MCF 10A (cell line): ENCODE measurements at regions not wholly inside any gene's neighbourhood (a gene's known extent, or its start where the extent isn't known, plus 50 kb on each side); places are given as distances from the start of the nearest gene placed in this dataset.

Experiments used
- BruUV-seq: library from RNA; stranded (reverse); fragments of 400-500 nt; replicated peaks from 2 replicates; lab custom pipeline; 2021; lab: Mats Ljungman, UMichigan
- CTCF ChIA-PET: fragments of 300-600 bp; sonication (Branson Sonifier 250); formaldehyde crosslinking; extraction: SDS; loops from one replicate; lab custom pipeline; 2021; ENCODE audit warnings: antibody characterized with exemption, inconsistent platforms; lab: Yijun Ruan, JAX
- POLR2A ChIA-PET: fragments of 300-600, 350-650 bp; sonication (Branson Sonifier 250); formaldehyde crosslinking; extraction: SDS; loops from one replicate; lab custom pipeline; 2020; ENCODE audit warnings: antibody characterized with exemption, inconsistent platforms; lab: Yijun Ruan, JAX
- DNase-seq: peaks from one replicate; pipeline ENCODE4 v3.0.0-alpha.2; 2018; ENCODE audit not compliant: unreplicated experiment
- H3K27ac Mint-ChIP-seq: one replicate; pipeline ENCODE4 v1.8.0; 2022; ENCODE audit warnings: mild to moderate bottlenecking, low read depth, mixed read lengths; ENCODE audit not compliant: unreplicated experiment
- H3K27me3 Mint-ChIP-seq: one replicate; pipeline ENCODE4 v1.8.0; 2022; ENCODE audit warnings: mixed read lengths; ENCODE audit not compliant: insufficient read depth, unreplicated experiment
- H3K36me3 Mint-ChIP-seq: one replicate; pipeline ENCODE4 v1.8.0; 2022; ENCODE audit warnings: mild to moderate bottlenecking, moderate library complexity, mixed read lengths; ENCODE audit not compliant: insufficient read depth, unreplicated experiment
- H3K4me1 Mint-ChIP-seq: one replicate; pipeline ENCODE4 v1.8.0; 2022; ENCODE audit warnings: mixed read lengths; ENCODE audit not compliant: insufficient read depth, unreplicated experiment
- H3K4me3 Mint-ChIP-seq: one replicate; pipeline ENCODE4 v1.8.0; 2022; ENCODE audit warnings: mild to moderate bottlenecking, moderate library complexity, mixed read lengths; ENCODE audit not compliant: unreplicated experiment
- H3K9me3 Mint-ChIP-seq: one replicate; pipeline ENCODE4 v1.8.0; 2022; ENCODE audit warnings: mixed read lengths; ENCODE audit not compliant: unreplicated experiment
- intact Hi-C: fragments of 100-400 bp; cut with micrococcal nuclease; formaldehyde crosslinking; loops from 2 replicates; pipeline ENCODE4 v1.14.1; 2022
- TF ChIP-seq, protein P1 (sequence below): fragments of 200-600 bp; IDR thresholded peaks from one replicate; pipeline ENCODE4 v1.8.0; 2022; ENCODE audit warnings: antibody characterized with exemption, mild to moderate bottlenecking; ENCODE audit not compliant: unreplicated experiment

- Mint-ChIP-seq H3K4me3 (no peak overlapping the region), H3K27me3 (no peaks in the 10 kb centered on the region), H3K4me1 (peaks cover 5% of the 10 kb centered on the region), H3K9me3 (no peaks in the 10 kb centered on the region), H3K27ac (no peak overlapping the region), H3K36me3 (no peaks in the 10 kb centered on the region)
- ChIA-PET POLR2A (no interaction called here), CTCF (no interaction called here)
- TF ChIP-seq, protein P1, sequence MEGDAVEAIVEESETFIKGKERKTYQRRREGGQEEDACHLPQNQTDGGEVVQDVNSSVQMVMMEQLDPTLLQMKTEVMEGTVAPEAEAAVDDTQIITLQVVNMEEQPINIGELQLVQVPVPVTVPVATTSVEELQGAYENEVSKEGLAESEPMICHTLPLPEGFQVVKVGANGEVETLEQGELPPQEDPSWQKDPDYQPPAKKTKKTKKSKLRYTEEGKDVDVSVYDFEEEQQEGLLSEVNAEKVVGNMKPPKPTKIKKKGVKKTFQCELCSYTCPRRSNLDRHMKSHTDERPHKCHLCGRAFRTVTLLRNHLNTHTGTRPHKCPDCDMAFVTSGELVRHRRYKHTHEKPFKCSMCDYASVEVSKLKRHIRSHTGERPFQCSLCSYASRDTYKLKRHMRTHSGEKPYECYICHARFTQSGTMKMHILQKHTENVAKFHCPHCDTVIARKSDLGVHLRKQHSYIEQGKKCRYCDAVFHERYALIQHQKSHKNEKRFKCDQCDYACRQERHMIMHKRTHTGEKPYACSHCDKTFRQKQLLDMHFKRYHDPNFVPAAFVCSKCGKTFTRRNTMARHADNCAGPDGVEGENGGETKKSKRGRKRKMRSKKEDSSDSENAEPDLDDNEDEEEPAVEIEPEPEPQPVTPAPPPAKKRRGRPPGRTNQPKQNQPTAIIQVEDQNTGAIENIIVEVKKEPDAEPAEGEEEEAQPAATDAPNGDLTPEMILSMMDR: no peak
- no TSS peak for BruUV-seq
- DNase-seq: no peak
- intact Hi-C loops: no loop called here
These were observed 336.9 kb upstream of the ATP2B1 start for GRCh38 chr12:90045559-90045958.

- no peaks in the 10 kb centered on the region for H3K27me3 Mint-ChIP-seq
- H3K4me1 Mint-ChIP-seq: peaks cover 5% of the 10 kb centered on the region
- POLR2A ChIA-PET: no interaction called here
- no peaks in the 10 kb centered on the region for H3K9me3 Mint-ChIP-seq
- TF ChIP-seq, protein P1: no peak
- H3K4me3 Mint-ChIP-seq: no peak overlapping the region
- no peaks in the 10 kb centered on the region for H3K36me3 Mint-ChIP-seq
- intact Hi-C loops: no loop called here
- CTCF ChIA-PET: no interaction called here
- DNase-seq: no peak
- H3K27ac Mint-ChIP-seq: no peak overlapping the region
- BruUV-seq: no TSS peak
These were observed 335.4 kb upstream of the ATP2B1 start for GRCh38 chr12:90044069-90044468.

- H3K4me1 Mint-ChIP-seq: peaks cover 5% of the 10 kb centered on the region
- peak; percentile 22 for DNase-seq
- TF ChIP-seq, protein P1: no peak
- no peaks in the 10 kb centered on the region for H3K27me3 Mint-ChIP-seq
- ChIA-PET POLR2A (interaction anchor here (0.6 kb wide), 1 partner anchor 203 kb away, joined by 3 read pairs; no protein-coding TSS in a partner anchor), CTCF (interaction anchor here (0.6 kb wide), 1 partner anchor 320 kb away, joined by 3 read pairs; no protein-coding TSS in a partner anchor)
- intact Hi-C loops: no loop called here
- no peak overlapping the region for H3K27ac Mint-ChIP-seq
- H3K9me3 Mint-ChIP-seq: no peaks in the 10 kb centered on the region
- H3K36me3 Mint-ChIP-seq: no peaks in the 10 kb centered on the region
- no peak overlapping the region for H3K4me3 Mint-ChIP-seq
- BruUV-seq: no TSS peak
These were observed 334.4 kb upstream of the ATP2B1 start for GRCh38 chr12:90042920-90043641.

GRCh38 chr12:90038289-90038688, 329.7 kb upstream of the ATP2B1 start:
- POLR2A ChIA-PET: no interaction called here
- Mint-ChIP-seq H3K4me1 (peaks cover 14% of the 10 kb centered on the region), H3K9me3 (peaks cover 20% of the 10 kb centered on the region), H3K27ac (no peak overlapping the region), H3K36me3 (no peaks in the 10 kb centered on the region), H3K4me3 (no peak overlapping the region), H3K27me3 (no peaks in the 10 kb centered on the region)
- intact Hi-C loops: no loop called here
- BruUV-seq: no TSS peak
- CTCF ChIA-PET: interaction anchor here (0.5 kb wide), 1 partner anchor 72 kb away, joined by 3 read pairs; no protein-coding TSS in a partner anchor
- no peak for DNase-seq
- TF ChIP-seq, protein P1: no peak
